ENCODE measurements at regions not wholly inside any gene's neighbourhood (a gene's known extent, or its start where the extent isn't known, plus 50 kb on each side); places are given as distances from the start of the nearest gene placed in this dataset.

GRCh38 chr7:152511736-152512135 is 75.9 kb upstream of the KMT2C start:
- H3K4me1 Mint-ChIP-seq, result peaks cover 5% of the 10 kb centered on the region
- no peaks in the 10 kb centered on the region for H3K9me3 Mint-ChIP-seq
- DNase-seq (no peak), ATAC-seq (ENCODE audit: low read depth) (no peak)
- intact Hi-C loops (cut with micrococcal nuclease), result loop anchor here (1.0 kb wide), 1 partner anchor 48 kb away; no protein-coding TSS in a partner anchor
- ChIA-PET POLR2A (no interaction called here), CTCF (interaction anchor here (0.6 kb wide), 2 partner anchors 16 to 151 kb away, joined by 3 to 4 read pairs; no protein-coding TSS in a partner anchor)
- no peak overlapping the region for H3K4me3 Mint-ChIP-seq
- H3K27me3 Mint-ChIP-seq, result peaks cover 2% of the 10 kb centered on the region
- no peaks in the 10 kb centered on the region for H3K36me3 Mint-ChIP-seq (ENCODE audit: low read depth)
- TF ChIP-seq CTCF (IDR thresholded peaks at IDR 0.05), result no peak
- no peak overlapping the region for H3K27ac Mint-ChIP-seq

GRCh38 chr7:152508701-152509100 is 72.9 kb upstream of the KMT2C start:
- POLR2A ChIA-PET, result no interaction called here
- no peak for TF ChIP-seq CTCF (IDR thresholded peaks at IDR 0.05)
- H3K4me1 Mint-ChIP-seq, result peaks cover 5% of the 10 kb centered on the region

GRCh38 chr7:152505606-152506005 is 69.8 kb upstream of the KMT2C start:
- DNase-seq (no peak), ATAC-seq (ENCODE audit: low read depth) (no peak)
- Mint-ChIP-seq H3K4me3 (no peak overlapping the region), H3K4me1 (no peaks in the 10 kb centered on the region), H3K27ac (no peak overlapping the region), H3K9me3 (no peaks in the 10 kb centered on the region), H3K27me3 (no peaks in the 10 kb centered on the region), H3K36me3 (ENCODE audit: low read depth) (no peaks in the 10 kb centered on the region)
- no peak for TF ChIP-seq CTCF (IDR thresholded peaks at IDR 0.05)
- intact Hi-C loops (cut with micrococcal nuclease), result no loop called here
- POLR2A ChIA-PET, result interaction anchor here (0.6 kb wide), 1 partner anchor 176 kb away, joined by 6 read pairs; no protein-coding TSS in a partner anchor
- CTCF ChIA-PET, result no interaction called here

More at GRCh38 chr7:152508701-152509100, 72.9 kb upstream of the KMT2C start:
- DNase-seq (no peak), ATAC-seq (ENCODE audit: low read depth) (no peak)
- H3K27ac Mint-ChIP-seq, result no peak overlapping the region
- intact Hi-C loops (cut with micrococcal nuclease), result no loop called here
- no peak overlapping the region for H3K4me3 Mint-ChIP-seq
- CTCF ChIA-PET, result no interaction called here
- H3K9me3 Mint-ChIP-seq, result no peaks in the 10 kb centered on the region
- no peaks in the 10 kb centered on the region for H3K27me3 Mint-ChIP-seq
- H3K36me3 Mint-ChIP-seq (ENCODE audit: low read depth), result no peaks in the 10 kb centered on the region

- Mint-ChIP-seq H3K27ac (no peak overlapping the region), H3K4me3 (no peak overlapping the region), H3K4me1 (no peaks in the 10 kb centered on the region), H3K27me3 (no peaks in the 10 kb centered on the region), H3K36me3 (ENCODE audit: low read depth) (no peaks in the 10 kb centered on the region), H3K9me3 (no peaks in the 10 kb centered on the region)
- DNase-seq (no peak), ATAC-seq (ENCODE audit: low read depth) (no peak)
- CTCF ChIA-PET, result no interaction called here
- no peak for TF ChIP-seq CTCF (IDR thresholded peaks at IDR 0.05)
- POLR2A ChIA-PET, result interaction anchor here (0.6 kb wide), 1 partner anchor 176 kb away, joined by 6 read pairs; no protein-coding TSS in a partner anchor
- intact Hi-C loops (cut with micrococcal nuclease), result no loop called here
Observed at GRCh38 chr7:152504816-152505215, 69.0 kb upstream of the KMT2C start.

GRCh38 chr7:152504367-152504766 is 68.6 kb upstream of the KMT2C start:
- H3K27me3 Mint-ChIP-seq, result no peaks in the 10 kb centered on the region
- H3K4me1 Mint-ChIP-seq, result no peaks in the 10 kb centered on the region
- no peak overlapping the region for H3K27ac Mint-ChIP-seq
- ATAC-seq (ENCODE audit: low read depth) (no peak), DNase-seq (no peak)
- H3K9me3 Mint-ChIP-seq, result no peaks in the 10 kb centered on the region
- intact Hi-C loops (cut with micrococcal nuclease), result no loop called here
- H3K4me3 Mint-ChIP-seq, result no peak overlapping the region
- H3K36me3 Mint-ChIP-seq (ENCODE audit: low read depth), result no peaks in the 10 kb centered on the region
- ChIA-PET CTCF (no interaction called here), POLR2A (no interaction called here)
- no peak for TF ChIP-seq CTCF (IDR thresholded peaks at IDR 0.05)

Measured in activated B cell treated with CpG ODN at 0.5 μM for 24 hours (primary cell).